ENCODE measurements at regions not wholly inside any gene's neighbourhood (a gene's known extent, or its start where the extent isn't known, plus 50 kb on each side); places are given as distances from the start of the nearest gene placed in this dataset.

- no peak for TF ChIP-seq CTCF (IDR thresholded peaks at IDR 0.05)
- TF ChIP-seq POLR2A (IDR thresholded peaks at IDR 0.05) = no peak
Observed at GRCh38 chr4:23614284-23614892, 275.5 kb downstream of the PPARGC1A start.

Data from uterus (tissue), 2 donors.